Breast epithelium (tissue), 3 donors: ENCODE measurements at regions not wholly inside any gene's neighbourhood (a gene's known extent, or its start where the extent isn't known, plus 50 kb on each side); places are given as distances from the start of the nearest gene placed in this dataset.

Experiments used
- CTCF ChIP-seq, 3 donors: fragments of 450-650 bp; IDR thresholded peaks; one replicate each; pipeline ENCODE4 v1.5.1; 2016 to 2017; ENCODE audit warnings: antibody characterized with exemption in 3 of 3, mild to moderate bottlenecking in 3 of 3, moderate library complexity in 3 of 3
- POLR2A ChIP-seq: fragments of 450-650 bp; IDR thresholded peaks from one replicate; pipeline ENCODE4 v1.6.1; 2016; ENCODE audit warnings: antibody characterized with exemption, mild to moderate bottlenecking, moderate library complexity
- POLR2AphosphoS5 ChIP-seq, 3 donors: sonication (generic); formaldehyde crosslinking; IDR thresholded peaks; one replicate each; pipeline ENCODE4 v1.6.1; 2017; ENCODE audit warnings: antibody characterized with exemption in 3 of 3

- no peak for TF ChIP-seq CTCF (IDR thresholded peaks at IDR 0.05)
- no peak for TF ChIP-seq POLR2A
- no peak for TF ChIP-seq POLR2AphosphoS5 (IDR thresholded peaks at IDR 0.05)
Observed at GRCh38 chr5:44189255-44189654, 200.0 kb downstream of the FGF10 start.
